Psoas muscle (tissue), 7 donors: ENCODE measurements at regions not wholly inside any gene's neighbourhood (a gene's known extent, or its start where the extent isn't known, plus 50 kb on each side); places are given as distances from the start of the nearest gene placed in this dataset.
A peak's percentile ranks its signal among the peaks of the same experiment; 100 is the strongest.

ENCODE experiments used
- ATAC-seq, 4 donors: fragments of 200-7000 bp; cut with Tn5 transposase; one replicate each; pipeline ENCODE4 v1.9.1; 2020; ENCODE audit warnings: moderate library complexity in 3 of 4, mild to moderate bottlenecking in 2 of 4
- DNase-seq, 2 donors: peaks; one replicate each; pipeline ENCODE4 v3.0.0-alpha.2; 2020
- H3K27ac ChIP-seq: fragments of 200-600 bp; one replicate; pipeline ENCODE4 v1.8.0; 2022
- H3K27me3 ChIP-seq, 3 donors: fragments of 200-600 bp in 1 of 3; one replicate each; pipeline versions ENCODE4 v1.6.1 to v1.8.0; 2013 to 2022; ENCODE audit warnings: low read length in 2 of 3, mild to moderate bottlenecking in 2 of 3, moderate library complexity in 1 of 3; ENCODE audit not compliant: insufficient read depth in 3 of 3
- H3K36me3 ChIP-seq, 2 donors: fragments of 200-600 bp in 1 of 2; one replicate each; pipeline versions ENCODE4 v1.6.1 to v1.8.0; 2013 to 2022; ENCODE audit warnings: low read depth in 1 of 2, mild to moderate bottlenecking in 1 of 2, moderate library complexity in 1 of 2; ENCODE audit not compliant: insufficient read depth in 1 of 2
- H3K4me1 ChIP-seq: fragments of 200-600 bp; one replicate; pipeline ENCODE4 v1.8.0; 2022
- H3K4me3 ChIP-seq: fragments of 200-600 bp; one replicate; pipeline ENCODE4 v1.8.0; 2022; ENCODE audit warnings: mild to moderate bottlenecking
- H3K9me3 ChIP-seq: fragments of 200-600 bp; one replicate; pipeline ENCODE4 v1.8.0; 2022
- CTCF ChIP-seq: fragments of 200-600 bp; IDR thresholded peaks from one replicate; pipeline ENCODE4 v1.8.0; 2022; ENCODE audit warnings: antibody characterized with exemption
- WGBS, 3 donors: extraction: QIAGEN DNeasy Blood & Tissue Kit; methylation state at CpG; one replicate each; pipeline versions ENCODE4 v1.1.6 to v1.1.7; 2013; 5-methylcytosine and 5-hydroxymethylcytosine counted together
- intact Hi-C, 2 donors: fragments of 100-400 bp; cut with DNase I; formaldehyde crosslinking; loops; one replicate each; pipeline versions ENCODE4 v1.11.0 to v1.14.2; 2022
- donor health status: healthy with polysubstance abuse.
- donor health status: DM: no; HTN: no; CAD: no; lungs with moderate emphysema.
- donor health status: Bipolar disorder and iron deficiency.
- donor health status: healthy.
- donor health status: DM: yes; HTN: yes; CAD: no.
- donor health status: DM: no; HTN: no; CAD: no.
- donor health status: DM: yes; HTN: yes; CAD: no.

DNA sequence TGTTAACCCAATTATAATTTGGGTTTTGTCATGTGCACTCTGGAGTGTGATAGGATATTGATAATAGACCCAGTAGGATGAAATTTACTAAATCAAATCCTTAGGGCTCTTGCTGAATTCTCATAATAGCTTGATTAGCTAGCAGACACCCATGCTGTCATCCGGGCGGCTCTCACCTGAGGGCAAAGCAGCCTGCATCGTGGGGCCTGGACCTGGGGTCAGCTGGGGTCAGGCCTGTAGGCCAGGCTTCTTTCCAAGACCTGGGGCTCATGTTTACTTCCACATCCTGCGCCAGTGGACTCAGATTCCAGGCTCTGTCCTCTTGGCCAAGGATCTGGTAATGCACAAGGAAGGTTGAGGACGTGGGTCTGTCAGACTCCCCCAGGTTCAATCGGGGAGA, 486.3 kb downstream of the NPHP4 start:
- Histone ChIP-seq H3K27ac (no peak overlapping the region), H3K27me3 (peaks cover 0 to 6% (median 5%) of the 10 kb centered on the region in 3 donors), H3K36me3 (no peaks in the 10 kb centered on the region), H3K4me1 (no peaks in the 10 kb centered on the region), H3K9me3 (no peaks in the 10 kb centered on the region), H3K4me3 (no peak overlapping the region)
- no peak for ATAC-seq
- intact Hi-C loops = loop anchor here in 1 of 2 donors (5.0 kb wide), 1 partner anchor 241 kb away; no protein-coding TSS in a partner anchor
- no peak for TF ChIP-seq CTCF
- no peak for DNase-seq
- WGBS, 3 donors = 77 to 79% (median 77%) methylated on average over 6 of the region's 6 CpGs

- H3K4me3 ChIP-seq = no peak overlapping the region
- TF ChIP-seq CTCF = no peak
- DNase-seq = peak; percentile 46 to 74
- peak in 2 of 4 donors; percentile 40 to 54 for ATAC-seq
- peaks cover 0 to 5% (median 4%) of the 10 kb centered on the region in 3 donors for H3K27me3 ChIP-seq
- no peak overlapping the region for H3K27ac ChIP-seq
- H3K9me3 ChIP-seq = no peaks in the 10 kb centered on the region
- no peaks in the 10 kb centered on the region for H3K36me3 ChIP-seq
- H3K4me1 ChIP-seq = no peaks in the 10 kb centered on the region
- intact Hi-C loops = no loop called here
- 22 to 31% (median 25%) methylated on average over 8 of the region's 8 CpGs for WGBS, 3 donors
Observed at GRCh38 chr1:5504364-5504740, 487.9 kb downstream of the NPHP4 start.

GRCh38 chr1:5503556-5504363, 488.5 kb downstream of the NPHP4 start:
- TF ChIP-seq CTCF = no peak
- no peak for ATAC-seq
- 34 to 48% (median 45%) methylated on average over 9 of the region's 9 CpGs for WGBS, 3 donors
- DNase-seq = no peak
- Histone ChIP-seq H3K27me3 (peaks cover 0 to 6% (median 4%) of the 10 kb centered on the region in 3 donors), H3K36me3 (no peaks in the 10 kb centered on the region), H3K4me1 (no peaks in the 10 kb centered on the region), H3K4me3 (no peak overlapping the region), H3K9me3 (no peaks in the 10 kb centered on the region), H3K27ac (no peak overlapping the region)
- intact Hi-C loops = no loop called here

DNA sequence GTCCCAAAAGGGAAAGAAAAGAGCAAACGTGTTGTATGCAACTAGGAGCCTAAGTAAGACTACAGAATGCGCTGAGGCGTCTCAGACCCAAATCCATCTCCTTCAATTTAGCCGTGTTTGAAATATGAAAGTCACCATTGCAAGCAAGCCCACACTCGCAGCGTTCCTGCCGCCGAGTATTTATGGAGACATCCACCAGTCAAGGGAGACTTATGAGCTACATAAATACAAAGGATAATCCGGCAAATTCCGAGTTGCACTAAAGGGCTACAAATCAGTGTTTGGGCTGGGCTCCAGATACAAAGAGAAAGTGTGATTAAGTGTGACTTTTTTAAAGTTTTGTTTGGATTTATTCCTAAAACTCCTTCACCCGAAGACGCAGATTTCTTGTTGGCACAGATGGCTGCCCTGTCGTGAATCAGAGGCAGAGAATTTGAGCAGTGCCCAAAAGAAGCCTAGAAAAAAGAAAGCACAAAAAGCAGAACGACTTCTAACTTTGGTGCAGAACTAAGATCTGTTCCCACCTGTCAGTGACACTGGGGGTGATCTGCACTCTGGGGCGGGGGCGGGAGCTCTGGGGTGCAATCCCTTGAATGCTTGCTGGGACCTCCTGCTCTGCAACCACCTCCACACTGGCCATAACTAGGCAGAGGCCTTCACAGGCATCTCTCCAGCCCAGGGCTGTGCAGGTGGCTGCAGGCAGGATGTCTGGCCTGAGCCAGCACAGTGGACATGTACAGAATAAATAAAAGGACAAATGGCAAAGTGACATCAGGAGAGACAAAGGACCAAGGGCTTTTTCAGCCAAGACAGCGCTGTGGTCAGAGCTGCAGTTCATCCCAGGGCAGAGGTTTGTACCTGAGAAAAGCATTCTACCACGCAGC, 489.7 kb downstream of the NPHP4 start:
- no peak for TF ChIP-seq CTCF
- 51 to 57% (median 56%) methylated on average over 18 of the region's 18 CpGs for WGBS, 3 donors
- Histone ChIP-seq H3K4me3 (no peak overlapping the region), H3K27ac (no peak overlapping the region), H3K9me3 (no peaks in the 10 kb centered on the region), H3K4me1 (no peaks in the 10 kb centered on the region), H3K27me3 (peaks cover 0 to 9% (median 4%) of the 10 kb centered on the region in 3 donors), H3K36me3 (no peaks in the 10 kb centered on the region)
- DNase-seq = no peak
- no peak for ATAC-seq
- intact Hi-C loops = no loop called here
